HCT116 (cell line): ENCODE measurements at regions not wholly inside any gene's neighbourhood (a gene's known extent, or its start where the extent isn't known, plus 50 kb on each side); places are given as distances from the start of the nearest gene placed in this dataset.

Source experiments
- ATAC-seq: fragments of 200-7000 bp; cut with Tn5 transposase; 2 replicates; pipeline ENCODE4 v1.9.1; 2020; ENCODE audit warnings: mild to moderate bottlenecking, moderate library complexity
- BruUV-seq: library from RNA; stranded (reverse); fragments of 400-500 nt; replicated peaks from 2 replicates; lab custom pipeline; 2021; lab: Mats Ljungman, UMichigan
- CTCF ChIA-PET: fragments of 300-600 bp; sonication (Branson Sonifier 250); formaldehyde crosslinking; loops from one replicate; lab custom pipeline; 2021; ENCODE audit warnings: antibody characterized with exemption; lab: Charles Lee
- POLR2A ChIA-PET: fragments of 300-600, 350-600 bp; sonication (Branson Sonifier 250); formaldehyde crosslinking; loops from one replicate; lab custom pipeline; 2021; ENCODE audit warnings: antibody characterized with exemption; lab: Charles Lee
- RAD21 ChIA-PET, 2 experiments: fragments of 300-600 bp; sonication (Branson Sonifier 250); formaldehyde crosslinking; loops; one replicate each; lab custom pipeline; 2023; ENCODE audit warnings: low total read pairs in 2 of 2; ENCODE audit not compliant: uncharacterized antibody in 2 of 2, unreplicated experiment in 2 of 2, low non-redundant PET in 1 of 2; lab: Charles Lee
- DNase-seq: peaks from one replicate; pipeline ENCODE4 v3.0.0-alpha.2; 2010; ENCODE audit warnings: low read depth, low spot score
- H2AFZ ChIP-seq: fragments of 200-600 bp; shearing (Covaris generic), sonication (generic); 2 replicates; pipeline ENCODE4 v1.6.1; 2017; ENCODE audit warnings: low read depth, mixed run types, mixed read lengths, antibody characterized with exemption, low read length; ENCODE audit not compliant: poor library complexity, severe bottlenecking
- H3K27ac ChIP-seq: 2 replicates; pipeline ENCODE4 v1.5.1; 2012; ENCODE audit warnings: low read depth, low read length
- H3K27me3 ChIP-seq: fragments of 200-600 bp; sonication (generic); 2 replicates; pipeline ENCODE4 v1.6.1; 2016; ENCODE audit warnings: mixed run types, low read length, mixed read lengths; ENCODE audit not compliant: insufficient read depth
- H3K36me3 ChIP-seq, 2 experiments: fragments of 200-500 bp in 1 of 2; fragments of 200-600 bp in 1 of 2; sonication (Bioruptor generic) in 1 of 2; sonication (generic) in 1 of 2; 2 replicates each; pipeline versions ENCODE4 v1.5.1 to v1.6.1; 2014 to 2016; ENCODE audit warnings: low read length in 2 of 2, inconsistent platforms in 1 of 2, mixed read lengths in 1 of 2, mixed run types in 1 of 2; ENCODE audit not compliant: insufficient read depth in 2 of 2, control insufficient read depth in 1 of 2
- H3K4me1 ChIP-seq, 2 experiments: fragments of 200-600 bp in 1 of 2; sonication (generic) in 1 of 2; 2 replicates each; pipeline versions ENCODE4 v1.5.1 to v1.6.1; 2012 to 2017; ENCODE audit warnings: low read length in 2 of 2, inconsistent platforms in 1 of 2, mild to moderate bottlenecking in 1 of 2, mixed read lengths in 1 of 2, mixed run types in 1 of 2, moderate library complexity in 1 of 2; ENCODE audit not compliant: insufficient read depth in 2 of 2, control insufficient read depth in 1 of 2
- H3K4me2 ChIP-seq: fragments of 200-600 bp; sonication (generic); 2 replicates; pipeline ENCODE4 v1.6.1; 2017; ENCODE audit warnings: mixed run types, low read length, mixed read lengths
- H3K4me3 ChIP-seq, 2 experiments: fragments of 200-600 bp in 1 of 2; sonication (generic) in 1 of 2; replicated peaks in 1 of 2; 2 replicates each; pipeline ENCODE4 v1.5.1; 2011 to 2016; ENCODE audit warnings: low read length in 2 of 2, control low read depth in 1 of 2, low read depth in 1 of 2, mild to moderate bottlenecking in 1 of 2, mixed read lengths in 1 of 2, mixed run types in 1 of 2
- H3K79me2 ChIP-seq: fragments of 200-600 bp; sonication (generic); 2 replicates; pipeline ENCODE4 v1.6.1; 2017; ENCODE audit warnings: mild to moderate bottlenecking, mixed run types, low read length, moderate library complexity, mixed read lengths; ENCODE audit not compliant: insufficient read depth
- H3K9ac ChIP-seq: fragments of 200-600 bp; sonication (generic); 2 replicates; pipeline ENCODE4 v1.6.1; 2016; ENCODE audit warnings: low read length, mixed read lengths
- H3K9me2 ChIP-seq: fragments of 200-600 bp; sonication (generic), shearing (Covaris generic); 2 replicates; pipeline ENCODE4 v1.6.1; 2017; ENCODE audit warnings: mixed run types, mild to moderate bottlenecking, moderate library complexity; ENCODE audit not compliant: insufficient read depth
- H3K9me3 ChIP-seq, 2 experiments: fragments of 200-500 bp in 1 of 2; fragments of 200-600 bp in 1 of 2; sonication (Bioruptor generic) in 1 of 2; sonication (generic) in 1 of 2; 2 replicates each; pipeline ENCODE4 v1.6.1; 2014 to 2017; ENCODE audit warnings: low read length in 2 of 2, mixed read lengths in 2 of 2, inconsistent platforms in 1 of 2, low read depth in 1 of 2, mild to moderate bottlenecking in 1 of 2, mixed run types in 1 of 2, moderate library complexity in 1 of 2; ENCODE audit not compliant: control insufficient read depth in 1 of 2, insufficient read depth in 1 of 2
- H4K20me1 ChIP-seq: fragments of 200-600 bp; sonication (generic), shearing (Covaris generic); 2 replicates; pipeline ENCODE4 v1.6.1; 2017; ENCODE audit warnings: mixed run types, mild to moderate bottlenecking, moderate library complexity; ENCODE audit not compliant: insufficient read depth
- ATF3 ChIP-seq: IDR thresholded peaks from 2 replicates; pipeline ENCODE4 v1.6.1; 2012
- CBX3 ChIP-seq: IDR thresholded peaks from 2 replicates; pipeline ENCODE4 v1.6.1; 2012; ENCODE audit warnings: low read depth
- CEBPB ChIP-seq: IDR thresholded peaks from 2 replicates; pipeline ENCODE4 v1.6.1; 2012; ENCODE audit warnings: low read depth
- CTCF ChIP-seq, 3 experiments: fragments of 200-600 bp in 1 of 3; sonication (generic) in 1 of 3; IDR thresholded peaks in 2 of 3; conservative IDR thresholded peaks in 1 of 3; 2 replicates each; pipeline ENCODE4 v1.5.1; 2012 to 2017; ENCODE audit warnings: low read depth in 2 of 3, low read length in 2 of 3, antibody characterized with exemption in 1 of 3, borderline replicate concordance in 1 of 3, control low read depth in 1 of 3, mild to moderate bottlenecking in 1 of 3, mixed read lengths in 1 of 3, mixed run types in 1 of 3, moderate library complexity in 1 of 3; ENCODE audit not compliant: insufficient read depth in 1 of 3
- EGR1 ChIP-seq: IDR thresholded peaks from 2 replicates; pipeline ENCODE4 v1.6.1; 2012; ENCODE audit warnings: low read depth
- EZH2 ChIP-seq: fragments of 200-600 bp; sonication (generic); IDR thresholded peaks from 2 replicates; pipeline ENCODE4 v1.6.1; 2017; ENCODE audit warnings: antibody characterized with exemption, mixed run types
- EZH2phosphoT487 ChIP-seq: fragments of 200-600 bp; IDR thresholded peaks from 2 replicates; pipeline ENCODE4 v1.6.1; 2018; ENCODE audit warnings: antibody characterized with exemption, borderline replicate concordance
- FOSL1 ChIP-seq: IDR thresholded peaks from 2 replicates; pipeline ENCODE4 v1.6.1; 2012; ENCODE audit warnings: low read depth
- JUND ChIP-seq: IDR thresholded peaks from 2 replicates; pipeline ENCODE4 v1.6.1; 2012
- MAX ChIP-seq: IDR thresholded peaks from 2 replicates; pipeline ENCODE4 v1.6.1; 2012
- POLR2A ChIP-seq: IDR thresholded peaks from 2 replicates; pipeline ENCODE4 v1.7.0; 2011; ENCODE audit warnings: borderline replicate concordance; ENCODE audit not compliant: insufficient read depth, insufficient read length; ENCODE audit errors: extremely low read depth
- POLR2AphosphoS5 ChIP-seq: IDR thresholded peaks from 2 replicates; pipeline ENCODE4 v1.6.1; 2011; ENCODE audit warnings: mild to moderate bottlenecking, low read depth, low read length, moderate library complexity
- REST ChIP-seq: IDR thresholded peaks from 2 replicates; pipeline ENCODE4 v1.6.1; 2012; ENCODE audit warnings: low read depth
- SRF ChIP-seq: IDR thresholded peaks from 2 replicates; pipeline ENCODE4 v1.6.1; 2012; ENCODE audit warnings: low read depth
- TCF7L2 ChIP-seq: IDR thresholded peaks from 2 replicates; pipeline ENCODE4 v1.7.0; 2011; ENCODE audit warnings: borderline replicate concordance, inconsistent platforms; ENCODE audit not compliant: insufficient read depth, insufficient read length; ENCODE audit errors: extremely low read depth
- ZFX ChIP-seq: fragments of 450-650 bp; IDR thresholded peaks from 2 replicates; pipeline ENCODE4 v1.6.1; 2017
- ZNF274 ChIP-seq: fragments of 200-500 bp; sonication (Bioruptor generic); IDR thresholded peaks from 2 replicates; pipeline ENCODE4 v1.6.1; 2014; ENCODE audit warnings: mild to moderate bottlenecking, low read depth, low read length, inconsistent platforms
- intact Hi-C: fragments of 100-400 bp; cut with micrococcal nuclease; formaldehyde crosslinking; loops from 2 replicates; pipeline ENCODE4 v1.10.0; 2022

- TF ChIP-seq TCF7L2 (no peak), SRF (no peak), POLR2AphosphoS5 (no peak), JUND (no peak), EZH2 (no peak), CBX3 (no peak), CEBPB (no peak), ZNF274 (no peak)
Measured at GRCh38 chr3:81989758-81990157, 228.3 kb upstream of the GBE1 start (continued).

GRCh38 chr3:81989274-81989673 lies 227.8 kb upstream of the GBE1 start:
- Histone ChIP-seq H3K4me2 (no peak overlapping the region), H3K36me3 (peaks cover 0 to 4% of the 10 kb centered on the region in 2 experiments; a peak in 3 of 4 replicates), H3K27me3 (no peaks in the 10 kb centered on the region), H3K4me1 (peaks cover 2 to 5% of the 10 kb centered on the region in 2 experiments; a peak in 1 of 4 replicates), H3K4me3 (no peak overlapping the region), H4K20me1 (no peaks in the 10 kb centered on the region), H3K9me3 (no peaks in the 10 kb centered on the region), H3K9me2 (no peaks in the 10 kb centered on the region), H3K9ac (no peak overlapping the region), H3K27ac (no peak overlapping the region), H3K79me2 (peaks cover 58% of the 10 kb centered on the region), H2AFZ (no peak overlapping the region)
- TF ChIP-seq FOSL1 (no peak), ZNF274 (no peak), REST (no peak), ATF3 (no peak), EGR1 (no peak), MAX (no peak), EZH2phosphoT487 (no peak), CEBPB (no peak), POLR2A (no peak), EZH2 (no peak), SRF (no peak), TCF7L2 (no peak), CTCF (IDR thresholded peaks at IDR 0.05 in 2 of 3, conservative IDR thresholded peaks at IDR 0.05 in 1 of 3; ENCODE audit: borderline replicate concordance in 1 of 3, insufficient read depth in 1 of 3, low read depth in 2 of 3, low read length in 2 of 3) (no peak), ZFX (no peak)
- ChIA-PET POLR2A (no interaction called here), RAD21 (no interaction called here), CTCF (no interaction called here)
- DNase-seq = no peak
- no TSS peak for BruUV-seq
- intact Hi-C loops = no loop called here
- no peak for ATAC-seq
